Aorta (tissue), 5 donors: ENCODE measurements at regions not wholly inside any gene's neighbourhood (a gene's known extent, or its start where the extent isn't known, plus 50 kb on each side); places are given as distances from the start of the nearest gene placed in this dataset.

Source experiments
- ATAC-seq: fragments of 200-7000 bp; cut with Tn5 transposase; one replicate; pipeline ENCODE4 v1.9.1; 2022; ENCODE audit warnings: moderate library complexity; ENCODE audit not compliant: low FRiP score
- DNase-seq, 2 donors: peaks; one replicate each; pipeline ENCODE4 v3.0.0-alpha.2; 2020
- H3K27ac ChIP-seq, 2 donors: one replicate each; pipeline ENCODE4 v1.5.1; 2013; ENCODE audit warnings: low read length in 2 of 2, mild to moderate bottlenecking in 2 of 2, moderate library complexity in 2 of 2, control low read depth in 1 of 2, inconsistent platforms in 1 of 2, low read depth in 1 of 2
- H3K27me3 ChIP-seq, 2 donors: one replicate each; pipeline ENCODE4 v1.6.1; 2013; ENCODE audit warnings: control low read depth in 1 of 2, low read length in 1 of 2, mild to moderate bottlenecking in 1 of 2, moderate library complexity in 1 of 2; ENCODE audit not compliant: insufficient read depth in 2 of 2, control insufficient read depth in 1 of 2
- H3K36me3 ChIP-seq, 2 donors: one replicate each; pipeline ENCODE4 v1.6.1; 2013; ENCODE audit warnings: control low read depth in 1 of 2, low read length in 1 of 2, mild to moderate bottlenecking in 1 of 2; ENCODE audit not compliant: insufficient read depth in 2 of 2, control insufficient read depth in 1 of 2
- H3K4me1 ChIP-seq, 2 donors: one replicate each; pipeline ENCODE4 v1.6.1; 2013; ENCODE audit warnings: low read length in 2 of 2, control low read depth in 1 of 2, mild to moderate bottlenecking in 1 of 2, moderate library complexity in 1 of 2; ENCODE audit not compliant: insufficient read depth in 2 of 2, control insufficient read depth in 1 of 2
- H3K4me3 ChIP-seq, 2 donors: one replicate each; pipeline ENCODE4 v1.5.1; 2013; ENCODE audit warnings: low read length in 2 of 2, control low read depth in 1 of 2, mild to moderate bottlenecking in 1 of 2
- H3K9me3 ChIP-seq: one replicate; pipeline ENCODE4 v1.6.1; 2013; ENCODE audit warnings: mild to moderate bottlenecking, low read length; ENCODE audit not compliant: control insufficient read depth
- WGBS, 2 donors: extraction: QIAGEN DNeasy Blood & Tissue Kit; methylation state at CpG; one replicate each; pipeline ENCODE4 v1.1.7; 2013; 5-methylcytosine and 5-hydroxymethylcytosine counted together
- intact Hi-C, 2 donors: fragments of 100-400 bp; cut with DNase I; formaldehyde crosslinking; loops; one replicate each; pipeline versions ENCODE4 v1.14.2 to v1.15.0; 2022
- donor health status: healthy with polysubstance abuse.
- donor health status: Bipolar disorder and iron deficiency.
- donor health status: DM: no; HTN: no; CAD: no.
- donor health status: DM: no; HTN: no; CAD: no.
- donor health status: DM: yes; HTN: yes; CAD: no.

GRCh38 chr7:116380025-116380424 lies 119.5 kb upstream of the CAV2 start:
- H3K4me1 ChIP-seq: peaks cover 0 to 3% of the 10 kb centered on the region in 2 donors
- DNase-seq: no peak
- no peaks in the 10 kb centered on the region for H3K9me3 ChIP-seq
- intact Hi-C loops: no loop called here
- H3K27ac ChIP-seq: peak overlapping the region in 1 of 2 donors; percentile 51
- H3K4me3 ChIP-seq: no peak overlapping the region
- H3K36me3 ChIP-seq: no peaks in the 10 kb centered on the region
- H3K27me3 ChIP-seq: no peaks in the 10 kb centered on the region
- 2 to 5% methylated on average over 1 of the region's 1 CpG for WGBS, 2 donors
- no peak for ATAC-seq

GRCh38 chr7:116382375-116382774 lies 117.2 kb upstream of the CAV2 start:
- no peak overlapping the region for H3K27ac ChIP-seq
- intact Hi-C loops: no loop called here
- no peaks in the 10 kb centered on the region for H3K36me3 ChIP-seq
- no peaks in the 10 kb centered on the region for H3K27me3 ChIP-seq
- ATAC-seq (no peak), DNase-seq (no peak)
- 99 to 100% methylated on average over 1 of the region's 1 CpG for WGBS, 2 donors
- no peaks in the 10 kb centered on the region for H3K9me3 ChIP-seq
- peaks cover 0 to 3% of the 10 kb centered on the region in 2 donors for H3K4me1 ChIP-seq
- no peak overlapping the region for H3K4me3 ChIP-seq

GRCh38 chr7:116384936-116385635 lies 114.5 kb upstream of the CAV2 start:
- Histone ChIP-seq H3K4me1 (peaks cover 0 to 3% of the 10 kb centered on the region in 2 donors), H3K36me3 (no peaks in the 10 kb centered on the region), H3K27me3 (no peaks in the 10 kb centered on the region), H3K27ac (no peak overlapping the region), H3K4me3 (no peak overlapping the region), H3K9me3 (no peaks in the 10 kb centered on the region)
- ATAC-seq (no peak), DNase-seq (no peak)
- WGBS, 2 donors: 68 to 69% methylated on average over 5 of the region's 5 CpGs
- intact Hi-C loops: no loop called here

DNA sequence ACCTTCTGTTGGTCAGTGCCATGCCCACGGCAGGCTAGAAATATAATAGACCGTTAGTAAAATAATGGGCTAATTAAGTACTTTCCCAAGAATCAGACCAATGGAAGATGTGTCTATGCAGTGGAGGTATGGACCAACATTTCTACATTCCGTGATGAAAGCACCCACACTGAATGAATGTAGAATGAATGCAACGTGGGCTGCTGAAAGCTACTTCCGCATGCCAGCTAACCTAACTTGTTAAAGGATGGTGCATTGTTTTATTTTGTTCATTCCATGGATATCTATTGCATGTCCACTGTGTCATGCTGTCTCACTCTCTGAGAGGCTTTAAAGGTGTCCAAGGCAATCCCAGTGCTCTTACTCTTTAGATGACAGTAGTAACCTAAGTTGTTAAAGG lies 112.9 kb upstream of the CAV2 start:
- Histone ChIP-seq H3K36me3 (no peaks in the 10 kb centered on the region), H3K9me3 (no peaks in the 10 kb centered on the region), H3K27me3 (no peaks in the 10 kb centered on the region), H3K4me3 (no peak overlapping the region), H3K27ac (no peak overlapping the region), H3K4me1 (no peaks in the 10 kb centered on the region)
- DNase-seq: no peak
- no peak for ATAC-seq
- 91 to 94% methylated on average over 5 of the region's 5 CpGs for WGBS, 2 donors
- intact Hi-C loops: no loop called here

GRCh38 chr7:116390363-116390762 lies 109.2 kb upstream of the CAV2 start:
- no peak overlapping the region for H3K27ac ChIP-seq
- no peak overlapping the region for H3K4me3 ChIP-seq
- DNase-seq (no peak), ATAC-seq (no peak)
- no peaks in the 10 kb centered on the region for H3K27me3 ChIP-seq
- 93 to 96% methylated on average over 3 of the region's 3 CpGs for WGBS, 2 donors
- intact Hi-C loops: loop anchor here in 1 of 2 donors (5.0 kb wide), 1 partner anchor 33 kb away; no protein-coding TSS in a partner anchor
- H3K4me1 ChIP-seq: no peaks in the 10 kb centered on the region
- H3K9me3 ChIP-seq: no peaks in the 10 kb centered on the region
- H3K36me3 ChIP-seq: no peaks in the 10 kb centered on the region

- no peaks in the 10 kb centered on the region for H3K36me3 ChIP-seq
- no peaks in the 10 kb centered on the region for H3K9me3 ChIP-seq
- no peak for DNase-seq
- H3K27ac ChIP-seq: no peak overlapping the region
- ATAC-seq: no peak
- H3K4me1 ChIP-seq: peaks cover 0 to 1% of the 10 kb centered on the region in 2 donors
- H3K4me3 ChIP-seq: no peak overlapping the region
- no peaks in the 10 kb centered on the region for H3K27me3 ChIP-seq
- intact Hi-C loops: loop anchor here in 1 of 2 donors (5.0 kb wide), 1 partner anchor 36 kb away; no protein-coding TSS in a partner anchor
Observed at GRCh38 chr7:116392806-116393205, 106.7 kb upstream of the CAV2 start.

- Histone ChIP-seq H3K36me3 (no peaks in the 10 kb centered on the region), H3K4me3 (no peak overlapping the region), H3K4me1 (peaks cover 0 to 1% of the 10 kb centered on the region in 2 donors), H3K27me3 (no peaks in the 10 kb centered on the region), H3K9me3 (peaks cover 1% of the 10 kb centered on the region), H3K27ac (no peak overlapping the region)
- DNase-seq: no peak
- peak; percentile 58 for ATAC-seq
- intact Hi-C loops: loop anchor here in 1 of 2 donors (5.0 kb wide), 1 partner anchor 36 kb away; no protein-coding TSS in a partner anchor
- WGBS, 2 donors: 22% methylated on average over 6 of the region's 6 CpGs
Observed at GRCh38 chr7:116393654-116394053, 105.9 kb upstream of the CAV2 start.

DNA sequence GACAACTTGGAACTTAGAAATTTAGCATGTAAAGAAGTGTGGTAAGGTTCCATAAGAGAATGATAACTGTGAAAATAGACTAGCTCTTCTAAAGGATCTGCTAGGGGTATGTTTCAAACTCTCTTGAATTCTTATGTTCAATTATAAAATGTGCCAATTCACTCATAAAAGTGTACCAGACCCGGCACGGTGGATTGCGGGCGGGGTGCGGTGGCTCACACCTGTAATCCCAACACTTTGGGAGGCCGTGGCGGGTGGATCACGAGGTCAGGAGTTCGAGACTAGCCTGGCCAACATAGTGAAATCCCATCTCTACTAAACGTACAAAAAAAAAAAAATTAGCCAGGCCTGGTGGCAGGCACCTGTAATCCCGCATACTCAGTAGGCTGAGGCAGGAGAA lies 105.4 kb upstream of the CAV2 start:
- H3K27me3 ChIP-seq: no peaks in the 10 kb centered on the region
- 92 to 93% methylated on average over 11 of the region's 11 CpGs for WGBS, 2 donors
- peaks cover 0 to 1% of the 10 kb centered on the region in 2 donors for H3K4me1 ChIP-seq
- intact Hi-C loops: loop anchor here in 1 of 2 donors (5.0 kb wide), 1 partner anchor 37 kb away; no protein-coding TSS in a partner anchor
- no peaks in the 10 kb centered on the region for H3K36me3 ChIP-seq
- no peak for ATAC-seq
- no peak overlapping the region for H3K27ac ChIP-seq
- no peak overlapping the region for H3K4me3 ChIP-seq
- DNase-seq: no peak
- H3K9me3 ChIP-seq: peaks cover 1% of the 10 kb centered on the region

DNA sequence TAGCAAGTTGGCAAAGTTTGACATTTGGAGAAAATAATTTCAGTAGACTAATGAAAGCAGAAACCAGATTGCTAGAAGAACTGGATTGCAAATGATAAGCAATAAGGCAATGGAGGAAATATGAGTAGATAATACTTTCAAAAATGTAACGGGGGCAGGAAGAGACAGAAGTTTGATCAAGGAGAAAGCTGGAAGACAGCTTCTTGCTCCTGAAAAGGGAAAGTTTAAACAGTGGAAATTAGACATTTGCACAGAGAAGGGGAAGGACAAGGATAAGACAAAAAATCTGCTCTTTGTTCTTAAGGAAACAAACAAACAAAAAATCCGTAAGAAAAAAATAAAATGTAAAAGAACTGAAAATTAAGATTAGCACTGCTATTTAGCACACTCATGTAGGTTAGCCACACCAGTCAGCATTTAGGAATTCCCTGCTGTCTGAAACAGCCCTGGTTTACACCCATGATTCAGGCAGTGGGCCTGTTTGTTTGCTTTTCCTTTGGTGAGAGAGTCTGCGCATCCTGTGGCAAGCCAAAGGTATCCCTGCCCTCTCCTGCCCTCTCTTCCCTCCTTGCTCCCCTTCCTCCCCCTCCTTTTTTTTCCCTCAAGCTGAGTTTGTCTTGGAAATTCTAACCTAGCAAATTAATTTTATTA lies 104.3 kb upstream of the CAV2 start:
- Histone ChIP-seq H3K9me3 (peaks cover 1% of the 10 kb centered on the region), H3K27me3 (no peaks in the 10 kb centered on the region), H3K4me1 (peaks cover 0 to 1% of the 10 kb centered on the region in 2 donors), H3K4me3 (no peak overlapping the region), H3K36me3 (no peaks in the 10 kb centered on the region), H3K27ac (peak overlapping the region; percentile 43 to 63)
- 26 to 28% methylated on average over 3 of the region's 3 CpGs for WGBS, 2 donors
- DNase-seq (no peak), ATAC-seq (peak; percentile 65)
- intact Hi-C loops: no loop called here
